CD14-positive monocyte (primary cell): ENCODE measurements at regions not wholly inside any gene's neighbourhood (a gene's known extent, or its start where the extent isn't known, plus 50 kb on each side); places are given as distances from the start of the nearest gene placed in this dataset.

ENCODE experiments used
- DNase-seq, 3 donors: peaks; one replicate each; pipeline ENCODE4 v3.0.0-alpha.2; 2011 to 2022
- H2AFZ ChIP-seq: 2 replicates; pipeline ENCODE4 v1.6.0; 2012; ENCODE audit warnings: mild to moderate bottlenecking, low read depth, low read length, inconsistent platforms; ENCODE audit not compliant: insufficient read depth, poor library complexity, severe bottlenecking
- H3K27ac ChIP-seq, 2 donors: 1 replicate in 1 of 2; 2 replicates in 1 of 2; pipeline ENCODE4 v1.5.1; 2012 to 2013; ENCODE audit warnings: low read length in 2 of 2, control low read depth in 1 of 2, inconsistent platforms in 1 of 2, low read depth in 1 of 2, mild to moderate bottlenecking in 1 of 2
- H3K27me3 ChIP-seq, 2 donors: one replicate each; pipeline versions ENCODE4 v1.6.0 to v1.6.1; 2011 to 2013; ENCODE audit warnings: low read length in 2 of 2; ENCODE audit not compliant: control insufficient read depth in 2 of 2, insufficient read depth in 2 of 2
- H3K36me3 ChIP-seq, 2 donors: replicated peaks in 1 of 2; 1 replicate in 1 of 2; 2 replicates in 1 of 2; pipeline versions ENCODE4 v1.5.1 to v1.6.1; 2012 to 2013; ENCODE audit warnings: low read length in 2 of 2, control low read depth in 1 of 2, inconsistent platforms in 1 of 2, mild to moderate bottlenecking in 1 of 2; ENCODE audit not compliant: insufficient read depth in 2 of 2, control insufficient read depth in 1 of 2
- H3K4me1 ChIP-seq, 2 donors: 1 replicate in 1 of 2; 2 replicates in 1 of 2; pipeline versions ENCODE4 v1.5.1 to v1.6.1; 2012 to 2013; ENCODE audit warnings: low read length in 2 of 2, control low read depth in 1 of 2, inconsistent platforms in 1 of 2, mild to moderate bottlenecking in 1 of 2, moderate library complexity in 1 of 2; ENCODE audit not compliant: insufficient read depth in 2 of 2, control insufficient read depth in 1 of 2
- H3K4me2 ChIP-seq: replicated peaks from 2 replicates; pipeline ENCODE3; 2012; ENCODE audit warnings: low read length, moderate library complexity, mild to moderate bottlenecking; ENCODE audit not compliant: poor library complexity, severe bottlenecking; ENCODE audit errors: extremely low read depth
- H3K4me3 ChIP-seq, 3 experiments: fragments of 200-600 bp in 1 of 3; sonication (generic) in 1 of 3; replicated peaks in 1 of 3; 1 replicate in 2 of 3; 2 replicates in 1 of 3; pipeline ENCODE4 v1.5.1; 2011 to 2013; ENCODE audit warnings: low read length in 3 of 3, mild to moderate bottlenecking in 3 of 3, control low read depth in 2 of 3, low read depth in 2 of 3, inconsistent platforms in 1 of 3, moderate library complexity in 1 of 3
- H3K79me2 ChIP-seq: 2 replicates; pipeline ENCODE4 v1.6.0; 2012; ENCODE audit warnings: mild to moderate bottlenecking, control low read depth, inconsistent platforms, low read length, moderate library complexity; ENCODE audit not compliant: insufficient read depth
- H3K9ac ChIP-seq: 2 replicates; pipeline ENCODE4 v1.6.0; 2017; ENCODE audit warnings: low read length, mild to moderate bottlenecking; ENCODE audit not compliant: insufficient read depth, poor library complexity, severe bottlenecking
- H3K9me3 ChIP-seq, 2 donors: replicated peaks in 1 of 2; 1 replicate in 1 of 2; 2 replicates in 1 of 2; pipeline versions ENCODE4 v1.5.1 to v1.6.1; 2012 to 2013; ENCODE audit warnings: low read length in 2 of 2, control low read depth in 1 of 2; ENCODE audit not compliant: control insufficient read depth in 1 of 2, insufficient read depth in 1 of 2
- H4K20me1 ChIP-seq: 2 replicates; pipeline ENCODE4 v1.6.0; 2012; ENCODE audit warnings: mild to moderate bottlenecking, low read length, control low read depth, moderate library complexity; ENCODE audit not compliant: insufficient read depth
- H3K27ac Mint-ChIP-seq, 7 donors: one replicate each; pipeline ENCODE4 v1.8.0; 2020; ENCODE audit warnings: mild to moderate bottlenecking in 7 of 7, mixed read lengths in 7 of 7, moderate library complexity in 6 of 7, inconsistent platforms in 2 of 7
- H3K27me3 Mint-ChIP-seq, 3 donors: one replicate each; pipeline ENCODE4 v1.8.0; 2021 to 2022; ENCODE audit warnings: low read depth in 3 of 3, mild to moderate bottlenecking in 3 of 3, mixed read lengths in 3 of 3, moderate library complexity in 3 of 3, inconsistent platforms in 1 of 3
- H3K36me3 Mint-ChIP-seq, 2 donors: one replicate each; pipeline ENCODE4 v1.8.0; 2020; ENCODE audit warnings: mixed read lengths in 2 of 2, inconsistent platforms in 1 of 2, mild to moderate bottlenecking in 1 of 2
- H3K4me1 Mint-ChIP-seq: one replicate; pipeline ENCODE4 v1.8.0; 2020; ENCODE audit warnings: mild to moderate bottlenecking, mixed read lengths
- H3K4me3 Mint-ChIP-seq, 2 donors: one replicate each; pipeline ENCODE4 v1.8.0; 2020; ENCODE audit warnings: mild to moderate bottlenecking in 2 of 2, mixed read lengths in 2 of 2, moderate library complexity in 1 of 2
- H3K9me3 Mint-ChIP-seq, 7 donors: one replicate each; pipeline ENCODE4 v1.8.0; 2020 to 2022; ENCODE audit warnings: mixed read lengths in 7 of 7, mild to moderate bottlenecking in 6 of 7, moderate library complexity in 6 of 7, inconsistent platforms in 2 of 7
- WGBS: methylation state at CpG from one replicate; pipeline ENCODE4 v1.1.5; 2013; ENCODE audit warnings: missing lambda C conversion rate; ENCODE audit not compliant: insufficient coverage; 5-methylcytosine and 5-hydroxymethylcytosine counted together
- intact Hi-C, 2 donors: fragments of 100-400 bp; cut with micrococcal nuclease; formaldehyde crosslinking; loops; one replicate each; pipeline versions ENCODE4 v1.15.0 to v1.15.1; 2023
- TF ChIP-seq, protein P1 (sequence below): fragments of 200-600 bp; IDR thresholded peaks from one replicate; pipeline ENCODE4 v1.8.0; 2022; ENCODE audit warnings: antibody characterized with exemption, mild to moderate bottlenecking

DNA sequence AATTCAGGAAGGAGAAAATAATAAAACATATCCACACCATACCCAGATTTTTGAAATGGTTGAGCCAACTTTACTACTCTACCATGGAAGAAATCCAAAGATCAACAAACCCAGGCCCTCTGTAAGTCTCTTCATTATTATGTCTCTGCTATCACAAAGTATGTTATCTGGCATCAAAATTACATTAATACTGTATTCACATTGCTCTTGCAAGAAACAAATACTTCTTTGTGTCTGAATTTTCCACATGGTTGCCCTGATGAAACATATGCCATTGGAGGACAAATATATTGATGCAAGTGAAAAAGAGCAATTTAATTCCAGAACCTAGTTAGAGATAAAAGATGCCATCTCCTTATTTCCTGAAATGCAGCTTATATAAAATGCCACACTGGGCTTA, 204.0 kb downstream of the FZD1 start:
- H3K4me1 Mint-ChIP-seq, result no peaks in the 10 kb centered on the region
- Histone ChIP-seq H3K27me3 (peaks cover 0 to 2% of the 10 kb centered on the region in 2 donors), H3K4me3 (no peak overlapping the region), H3K9me3 (peaks cover 3 to 6% of the 10 kb centered on the region in 2 donors), H3K9ac (no peak overlapping the region), H3K27ac (no peak overlapping the region), H3K36me3 (no peaks in the 10 kb centered on the region), H4K20me1 (no peaks in the 10 kb centered on the region), H3K79me2 (no peaks in the 10 kb centered on the region), H2AFZ (no peak overlapping the region), H3K4me1 (no peaks in the 10 kb centered on the region), H3K4me2 (no peak overlapping the region)
- DNase-seq, result no peak
- H3K27me3 Mint-ChIP-seq, result peaks cover 0 to 3% (median 2%) of the 10 kb centered on the region in 3 donors
- H3K9me3 Mint-ChIP-seq, result peaks cover 3 to 11% (median 6%) of the 10 kb centered on the region in 7 donors
- TF ChIP-seq, protein P1, sequence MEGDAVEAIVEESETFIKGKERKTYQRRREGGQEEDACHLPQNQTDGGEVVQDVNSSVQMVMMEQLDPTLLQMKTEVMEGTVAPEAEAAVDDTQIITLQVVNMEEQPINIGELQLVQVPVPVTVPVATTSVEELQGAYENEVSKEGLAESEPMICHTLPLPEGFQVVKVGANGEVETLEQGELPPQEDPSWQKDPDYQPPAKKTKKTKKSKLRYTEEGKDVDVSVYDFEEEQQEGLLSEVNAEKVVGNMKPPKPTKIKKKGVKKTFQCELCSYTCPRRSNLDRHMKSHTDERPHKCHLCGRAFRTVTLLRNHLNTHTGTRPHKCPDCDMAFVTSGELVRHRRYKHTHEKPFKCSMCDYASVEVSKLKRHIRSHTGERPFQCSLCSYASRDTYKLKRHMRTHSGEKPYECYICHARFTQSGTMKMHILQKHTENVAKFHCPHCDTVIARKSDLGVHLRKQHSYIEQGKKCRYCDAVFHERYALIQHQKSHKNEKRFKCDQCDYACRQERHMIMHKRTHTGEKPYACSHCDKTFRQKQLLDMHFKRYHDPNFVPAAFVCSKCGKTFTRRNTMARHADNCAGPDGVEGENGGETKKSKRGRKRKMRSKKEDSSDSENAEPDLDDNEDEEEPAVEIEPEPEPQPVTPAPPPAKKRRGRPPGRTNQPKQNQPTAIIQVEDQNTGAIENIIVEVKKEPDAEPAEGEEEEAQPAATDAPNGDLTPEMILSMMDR, result no peak
- intact Hi-C loops, result no loop called here
- no peak overlapping the region for H3K4me3 Mint-ChIP-seq
- H3K36me3 Mint-ChIP-seq, result no peaks in the 10 kb centered on the region
- H3K27ac Mint-ChIP-seq, result no peak overlapping the region

- H3K27ac ChIP-seq, result no peak overlapping the region
- H3K27ac Mint-ChIP-seq, result no peak overlapping the region
- H3K36me3 ChIP-seq, result no peaks in the 10 kb centered on the region
- H4K20me1 ChIP-seq, result no peaks in the 10 kb centered on the region
- H3K4me3 Mint-ChIP-seq, result no peak overlapping the region
- H3K79me2 ChIP-seq, result no peaks in the 10 kb centered on the region
- no peaks in the 10 kb centered on the region for H3K36me3 Mint-ChIP-seq
- H3K4me3 ChIP-seq, result no peak overlapping the region
- no peaks in the 10 kb centered on the region for H3K4me1 ChIP-seq
- H3K27me3 Mint-ChIP-seq, result peaks cover 0 to 3% (median 0%) of the 10 kb centered on the region in 3 donors
- no peak overlapping the region for H3K4me2 ChIP-seq
- intact Hi-C loops, result no loop called here
- H3K9me3 ChIP-seq, result peaks cover 0 to 17% of the 10 kb centered on the region in 2 donors
- no peak overlapping the region for H2AFZ ChIP-seq
- H3K4me1 Mint-ChIP-seq, result no peaks in the 10 kb centered on the region
- DNase-seq, result no peak
- no CpG with 5 or more reads among the region's 1 CpG for WGBS
- TF ChIP-seq, protein P1, result no peak
- no peak overlapping the region for H3K9ac ChIP-seq
- H3K9me3 Mint-ChIP-seq, result peaks cover 9 to 27% (median 24%) of the 10 kb centered on the region in 7 donors
- H3K27me3 ChIP-seq, result peaks cover 0 to under 1% of the 10 kb centered on the region in 2 donors
Observed at GRCh38 chr7:91473619-91474018, 209.4 kb downstream of the FZD1 start.
